SK-N-SH (cell line): ENCODE measurements at regions not wholly inside any gene's neighbourhood (a gene's known extent, or its start where the extent isn't known, plus 50 kb on each side); places are given as distances from the start of the nearest gene placed in this dataset.
A peak's percentile ranks its signal among the peaks of the same experiment; 100 is the strongest.

Experiments used
- CTCF ChIA-PET: fragments of 300-600, 350-600 bp; formaldehyde crosslinking; extraction: SDS; loops from one replicate; lab custom pipeline; 2021; lab: Yijun Ruan, JAX
- POLR2A ChIA-PET: fragments of 350-600 bp; sonication (Branson Sonifier 250); formaldehyde crosslinking; extraction: SDS; loops from one replicate; lab custom pipeline; 2020; ENCODE audit warnings: antibody characterized with exemption, inconsistent platforms; lab: Yijun Ruan, JAX
- DNase-seq: peaks from one replicate; pipeline ENCODE4 v3.0.0; 2012
- H2AFZ ChIP-seq: fragments of 200-600 bp; sonication (generic); 2 replicates; pipeline ENCODE4 v1.8.1; 2016; ENCODE audit warnings: antibody characterized with exemption, mild to moderate bottlenecking, low read depth
- H3F3A ChIP-seq: fragments of 200-600 bp; sonication (generic); replicated peaks from 2 replicates; pipeline ENCODE3; 2016; ENCODE audit warnings: antibody characterized with exemption, mild to moderate bottlenecking; ENCODE audit not compliant: insufficient read depth
- H3K27ac ChIP-seq, 2 experiments: fragments of 200-500 bp in 1 of 2; fragments of 200-600 bp in 1 of 2; sonication (Bioruptor generic) in 1 of 2; sonication (generic), shearing (Covaris generic) in 1 of 2; 2 replicates each; pipeline versions ENCODE4 v1.5.1 to v1.6.1; 2014 to 2016; ENCODE audit warnings: low read depth in 2 of 2, inconsistent platforms in 1 of 2, low read length in 1 of 2, mild to moderate bottlenecking in 1 of 2, mixed read lengths in 1 of 2
- H3K27me3 ChIP-seq: fragments of 200-600 bp; sonication (generic), shearing (Covaris generic); 2 replicates; pipeline ENCODE4 v1.6.1; 2016; ENCODE audit warnings: mixed run types; ENCODE audit not compliant: insufficient read depth
- H3K36me3 ChIP-seq, 2 experiments: fragments of 200-500 bp in 1 of 2; fragments of 200-600 bp in 1 of 2; sonication (Bioruptor generic) in 1 of 2; sonication (generic) in 1 of 2; replicated peaks in 1 of 2; 2 replicates each; pipeline versions ENCODE3 to v1.5.1; 2014 to 2016; ENCODE audit warnings: low read length in 1 of 2, mild to moderate bottlenecking in 1 of 2; ENCODE audit not compliant: insufficient read depth in 2 of 2, control insufficient read depth in 1 of 2
- H3K4me1 ChIP-seq, 2 experiments: fragments of 200-500 bp in 1 of 2; fragments of 200-600 bp in 1 of 2; sonication (Bioruptor generic) in 1 of 2; sonication (generic), shearing (Covaris generic) in 1 of 2; 2 replicates each; pipeline versions ENCODE4 v1.5.1 to v1.6.1; 2014 to 2016; ENCODE audit warnings: low read depth in 1 of 2, low read length in 1 of 2, mixed run types in 1 of 2; ENCODE audit not compliant: insufficient read depth in 2 of 2, control insufficient read depth in 1 of 2
- H3K4me2 ChIP-seq: fragments of 200-600 bp; sonication (generic), shearing (Covaris generic); 2 replicates; pipeline ENCODE4 v1.6.1; 2017; ENCODE audit warnings: mixed run types
- H3K4me3 ChIP-seq, 2 experiments: fragments of 200-500 bp in 1 of 2; fragments of 200-600 bp in 1 of 2; sonication (Bioruptor generic) in 1 of 2; sonication (generic), shearing (Covaris generic) in 1 of 2; 2 replicates each; pipeline versions ENCODE4 v1.5.1 to v1.8.1; 2014 to 2016; ENCODE audit warnings: low read depth in 2 of 2, inconsistent platforms in 1 of 2, low read length in 1 of 2, mild to moderate bottlenecking in 1 of 2, mixed read lengths in 1 of 2, moderate library complexity in 1 of 2
- H3K79me2 ChIP-seq: fragments of 200-600 bp; sonication (generic); 2 replicates; pipeline ENCODE4 v1.8.1; 2017; ENCODE audit warnings: mild to moderate bottlenecking; ENCODE audit not compliant: insufficient read depth
- H3K9ac ChIP-seq: fragments of 200-600 bp; sonication (generic); 2 replicates; pipeline ENCODE4 v1.6.1; 2017; ENCODE audit warnings: mixed run types
- H3K9me2 ChIP-seq: fragments of 200-600 bp; sonication (generic); 2 replicates; pipeline ENCODE4 v1.6.1; 2017; ENCODE audit warnings: mixed run types
- H3K9me3 ChIP-seq: fragments of 200-600 bp; sonication (generic); 2 replicates; pipeline ENCODE4 v1.6.1; 2017; ENCODE audit warnings: mixed run types, mild to moderate bottlenecking, moderate library complexity
- H4K20me1 ChIP-seq: fragments of 200-600 bp; sonication (generic); 2 replicates; pipeline ENCODE4 v1.6.1; 2017; ENCODE audit warnings: mild to moderate bottlenecking, mixed run types; ENCODE audit not compliant: insufficient read depth
- CHD2 ChIP-seq: fragments of 150-350 bp; IDR thresholded peaks from 2 replicates; pipeline ENCODE4 v1.6.1; 2018; ENCODE audit warnings: low read length; ENCODE audit not compliant: partially characterized antibody
- CTCF ChIP-seq: fragments of 200-600 bp; sonication (generic); IDR thresholded peaks from 2 replicates; pipeline ENCODE4 v1.6.1; 2017; ENCODE audit warnings: antibody characterized with exemption, mild to moderate bottlenecking, moderate library complexity
- ELF1 ChIP-seq: IDR thresholded peaks from 2 replicates; pipeline ENCODE4 v1.4.0; 2012
- FOSL2 ChIP-seq: IDR thresholded peaks from 2 replicates; pipeline ENCODE4 v1.4.0; 2012; ENCODE audit warnings: low read depth, mild to moderate bottlenecking, moderate library complexity, borderline replicate concordance
- FOXM1 ChIP-seq: IDR thresholded peaks from 2 replicates; pipeline ENCODE4 v1.4.0; 2012; ENCODE audit warnings: low read depth, mild to moderate bottlenecking
- GABPA ChIP-seq: IDR thresholded peaks from 2 replicates; pipeline ENCODE4 v1.4.0; 2012; ENCODE audit warnings: low read depth, mild to moderate bottlenecking
- GATA2 ChIP-seq: sonication (generic); formaldehyde crosslinking; IDR thresholded peaks from 2 replicates; pipeline ENCODE4 v1.5.0; 2020; ENCODE audit warnings: mild to moderate bottlenecking, missing genetic modification reagents
- JUND ChIP-seq: IDR thresholded peaks from 2 replicates; pipeline ENCODE4 v1.4.0; 2012
- MAX ChIP-seq: IDR thresholded peaks from 2 replicates; pipeline ENCODE4 v1.4.0; 2012; ENCODE audit warnings: low read depth
- MEF2A ChIP-seq: IDR thresholded peaks from 2 replicates; pipeline ENCODE4 v1.4.0; 2012; ENCODE audit warnings: low read depth, borderline replicate concordance
- MXI1 ChIP-seq: IDR thresholded peaks from 2 replicates; pipeline ENCODE4 v1.6.1; 2012; ENCODE audit warnings: mild to moderate bottlenecking, low read depth, low read length, improper control_type of control experiment
- NRF1 ChIP-seq: IDR thresholded peaks from 2 replicates; pipeline ENCODE4 v1.6.1; 2012; ENCODE audit warnings: low read depth, mild to moderate bottlenecking, low read length
- PBX3 ChIP-seq: IDR thresholded peaks from 2 replicates; pipeline ENCODE4; 2012
- RAD21 ChIP-seq: IDR thresholded peaks from 2 replicates; pipeline ENCODE4 v1.6.1; 2012; ENCODE audit warnings: mild to moderate bottlenecking, low read length
- RCOR1 ChIP-seq: fragments of 150-350 bp; IDR thresholded peaks from 2 replicates; pipeline ENCODE4 v1.6.1; 2017; ENCODE audit warnings: antibody characterized with exemption, low read length
- REST ChIP-seq: IDR thresholded peaks from 2 replicates; pipeline ENCODE4 v1.6.1; 2012; ENCODE audit warnings: mild to moderate bottlenecking, low read depth, low read length, moderate library complexity
- RFX5 ChIP-seq: IDR thresholded peaks from 2 replicates; pipeline ENCODE4 v1.6.1; 2012; ENCODE audit warnings: mild to moderate bottlenecking, improper control_type of control experiment, low read length
- RXRA ChIP-seq: IDR thresholded peaks from 2 replicates; pipeline ENCODE4 v1.4.0; 2012; ENCODE audit warnings: low read depth, mild to moderate bottlenecking, borderline replicate concordance
- SIN3A ChIP-seq: IDR thresholded peaks from 2 replicates; pipeline ENCODE4 v1.6.1; 2012; ENCODE audit warnings: low read depth, mild to moderate bottlenecking, low read length, moderate library complexity, borderline replicate concordance
- SMC3 ChIP-seq: IDR thresholded peaks from 2 replicates; pipeline ENCODE4 v1.6.1; 2012; ENCODE audit warnings: low read depth, low read length, improper control_type of control experiment
- TEAD4 ChIP-seq: IDR thresholded peaks from 2 replicates; pipeline ENCODE4 v1.4.0; 2012; ENCODE audit warnings: mild to moderate bottlenecking, borderline replicate concordance; ENCODE audit not compliant: insufficient read depth
- USF2 ChIP-seq: fragments of 150-350 bp; IDR thresholded peaks from 2 replicates; pipeline ENCODE4 v1.6.1; 2017; ENCODE audit warnings: antibody characterized with exemption, low read length, low read depth, borderline replicate concordance
- YY1 ChIP-seq: IDR thresholded peaks from 2 replicates; pipeline ENCODE4 v1.4.0; 2012; ENCODE audit warnings: low read depth, mild to moderate bottlenecking
- WGBS: methylation state at CpG from one replicate; pipeline ENCODE4 v1.1.6; 2017; ENCODE audit warnings: low lambda C conversion rate; 5-methylcytosine and 5-hydroxymethylcytosine counted together

- Histone ChIP-seq H3K4me1 (peaks cover 0 to 3% of the 10 kb centered on the region in 2 experiments; a peak in 1 of 4 replicates), H3K79me2 (no peaks in the 10 kb centered on the region), H3K9me3 (no peaks in the 10 kb centered on the region), H2AFZ (no peak overlapping the region), H3F3A (no peaks in the 10 kb centered on the region), H3K36me3 (no peaks in the 10 kb centered on the region), H3K4me3 (no peak overlapping the region), H3K27me3 (peaks cover 50% of the 10 kb centered on the region; the same call in 1 of the 2 replicates), H3K9ac (no peak overlapping the region), H4K20me1 (no peaks in the 10 kb centered on the region), H3K27ac (no peak overlapping the region), H3K4me2 (no peak overlapping the region), H3K9me2 (no peaks in the 10 kb centered on the region)
- TF ChIP-seq RFX5 (no peak), MXI1 (no peak), SIN3A (no peak), GABPA (no peak), ELF1 (no peak), CHD2 (no peak), JUND (no peak), RXRA (no peak), MAX (no peak), RCOR1 (no peak), NRF1 (no peak), REST (no peak), RAD21 (no peak), FOSL2 (no peak), PBX3 (no peak)
- 22% methylated on average over 7 of the region's 8 CpGs for WGBS
- CTCF ChIA-PET, result no interaction called here
- POLR2A ChIA-PET, result no interaction called here
- no peak for DNase-seq
Measured at GRCh38 chr18:78678318-78678695, 301.3 kb upstream of the SALL3 start.

GRCh38 chr18:78679031-78679430 lies 300.6 kb upstream of the SALL3 start:
- H3K36me3 ChIP-seq, result no peaks in the 10 kb centered on the region
- no peak overlapping the region for H3K4me2 ChIP-seq
- H3K79me2 ChIP-seq, result no peaks in the 10 kb centered on the region
- no peaks in the 10 kb centered on the region for H3F3A ChIP-seq
- DNase-seq, result peak; percentile 41
- no peak overlapping the region for H3K27ac ChIP-seq
- no peak overlapping the region for H2AFZ ChIP-seq
- ChIA-PET CTCF (no interaction called here), POLR2A (no interaction called here)
- peaks cover 54% of the 10 kb centered on the region for H3K27me3 ChIP-seq
- no peaks in the 10 kb centered on the region for H3K9me3 ChIP-seq
- no peak overlapping the region for H3K9ac ChIP-seq
- H3K4me1 ChIP-seq, result peaks cover 0 to 3% of the 10 kb centered on the region in 2 experiments; a peak in 1 of 4 replicates
- H3K4me3 ChIP-seq, result no peak overlapping the region
- no peaks in the 10 kb centered on the region for H4K20me1 ChIP-seq
- no peaks in the 10 kb centered on the region for H3K9me2 ChIP-seq
- WGBS, result 7% methylated on average over 7 of the region's 9 CpGs
- TF ChIP-seq SIN3A (no peak), RAD21 (no peak), NRF1 (no peak), FOXM1 (no peak), CTCF (no peak), GABPA (no peak), JUND (no peak), CHD2 (no peak), ELF1 (no peak), TEAD4 (no peak), SMC3 (no peak), YY1 (no peak), USF2 (no peak), GATA2 (CRISPR knock-in tag) (no peak; the same call in 1 of the 2 replicates), MEF2A (no peak)
